HCT116 (cell line): ENCODE measurements at regions not wholly inside any gene's neighbourhood (a gene's known extent, or its start where the extent isn't known, plus 50 kb on each side); places are given as distances from the start of the nearest gene placed in this dataset.

Experiments used
- ATAC-seq: fragments of 200-7000 bp; cut with Tn5 transposase; 2 replicates; pipeline ENCODE4 v1.9.1; 2020; ENCODE audit warnings: mild to moderate bottlenecking, moderate library complexity
- BruUV-seq: library from RNA; stranded (reverse); fragments of 400-500 nt; replicated peaks from 2 replicates; lab custom pipeline; 2021; lab: Mats Ljungman, UMichigan
- CTCF ChIA-PET: fragments of 300-600 bp; sonication (Branson Sonifier 250); formaldehyde crosslinking; loops from one replicate; lab custom pipeline; 2021; ENCODE audit warnings: antibody characterized with exemption; lab: Charles Lee
- POLR2A ChIA-PET: fragments of 300-600, 350-600 bp; sonication (Branson Sonifier 250); formaldehyde crosslinking; loops from one replicate; lab custom pipeline; 2021; ENCODE audit warnings: antibody characterized with exemption; lab: Charles Lee
- RAD21 ChIA-PET, 2 experiments: fragments of 300-600 bp; sonication (Branson Sonifier 250); formaldehyde crosslinking; loops; one replicate each; lab custom pipeline; 2023; ENCODE audit warnings: low total read pairs in 2 of 2; ENCODE audit not compliant: uncharacterized antibody in 2 of 2, unreplicated experiment in 2 of 2, low non-redundant PET in 1 of 2; lab: Charles Lee
- DNase-seq: peaks from one replicate; pipeline ENCODE4 v3.0.0-alpha.2; 2010; ENCODE audit warnings: low read depth, low spot score
- H2AFZ ChIP-seq: fragments of 200-600 bp; shearing (Covaris generic), sonication (generic); 2 replicates; pipeline ENCODE4 v1.6.1; 2017; ENCODE audit warnings: low read depth, mixed run types, mixed read lengths, antibody characterized with exemption, low read length; ENCODE audit not compliant: poor library complexity, severe bottlenecking
- H3K27ac ChIP-seq: 2 replicates; pipeline ENCODE4 v1.5.1; 2012; ENCODE audit warnings: low read depth, low read length
- H3K27me3 ChIP-seq: fragments of 200-600 bp; sonication (generic); 2 replicates; pipeline ENCODE4 v1.6.1; 2016; ENCODE audit warnings: mixed run types, low read length, mixed read lengths; ENCODE audit not compliant: insufficient read depth
- H3K36me3 ChIP-seq, 2 experiments: fragments of 200-500 bp in 1 of 2; fragments of 200-600 bp in 1 of 2; sonication (Bioruptor generic) in 1 of 2; sonication (generic) in 1 of 2; 2 replicates each; pipeline versions ENCODE4 v1.5.1 to v1.6.1; 2014 to 2016; ENCODE audit warnings: low read length in 2 of 2, inconsistent platforms in 1 of 2, mixed read lengths in 1 of 2, mixed run types in 1 of 2; ENCODE audit not compliant: insufficient read depth in 2 of 2, control insufficient read depth in 1 of 2
- H3K4me1 ChIP-seq, 2 experiments: fragments of 200-600 bp in 1 of 2; sonication (generic) in 1 of 2; 2 replicates each; pipeline versions ENCODE4 v1.5.1 to v1.6.1; 2012 to 2017; ENCODE audit warnings: low read length in 2 of 2, inconsistent platforms in 1 of 2, mild to moderate bottlenecking in 1 of 2, mixed read lengths in 1 of 2, mixed run types in 1 of 2, moderate library complexity in 1 of 2; ENCODE audit not compliant: insufficient read depth in 2 of 2, control insufficient read depth in 1 of 2
- H3K4me2 ChIP-seq: fragments of 200-600 bp; sonication (generic); 2 replicates; pipeline ENCODE4 v1.6.1; 2017; ENCODE audit warnings: mixed run types, low read length, mixed read lengths
- H3K4me3 ChIP-seq, 2 experiments: fragments of 200-600 bp in 1 of 2; sonication (generic) in 1 of 2; replicated peaks in 1 of 2; 2 replicates each; pipeline ENCODE4 v1.5.1; 2011 to 2016; ENCODE audit warnings: low read length in 2 of 2, control low read depth in 1 of 2, low read depth in 1 of 2, mild to moderate bottlenecking in 1 of 2, mixed read lengths in 1 of 2, mixed run types in 1 of 2
- H3K79me2 ChIP-seq: fragments of 200-600 bp; sonication (generic); 2 replicates; pipeline ENCODE4 v1.6.1; 2017; ENCODE audit warnings: mild to moderate bottlenecking, mixed run types, low read length, moderate library complexity, mixed read lengths; ENCODE audit not compliant: insufficient read depth
- H3K9ac ChIP-seq: fragments of 200-600 bp; sonication (generic); 2 replicates; pipeline ENCODE4 v1.6.1; 2016; ENCODE audit warnings: low read length, mixed read lengths
- H3K9me2 ChIP-seq: fragments of 200-600 bp; sonication (generic), shearing (Covaris generic); 2 replicates; pipeline ENCODE4 v1.6.1; 2017; ENCODE audit warnings: mixed run types, mild to moderate bottlenecking, moderate library complexity; ENCODE audit not compliant: insufficient read depth
- H3K9me3 ChIP-seq, 2 experiments: fragments of 200-500 bp in 1 of 2; fragments of 200-600 bp in 1 of 2; sonication (Bioruptor generic) in 1 of 2; sonication (generic) in 1 of 2; 2 replicates each; pipeline ENCODE4 v1.6.1; 2014 to 2017; ENCODE audit warnings: low read length in 2 of 2, mixed read lengths in 2 of 2, inconsistent platforms in 1 of 2, low read depth in 1 of 2, mild to moderate bottlenecking in 1 of 2, mixed run types in 1 of 2, moderate library complexity in 1 of 2; ENCODE audit not compliant: control insufficient read depth in 1 of 2, insufficient read depth in 1 of 2
- H4K20me1 ChIP-seq: fragments of 200-600 bp; sonication (generic), shearing (Covaris generic); 2 replicates; pipeline ENCODE4 v1.6.1; 2017; ENCODE audit warnings: mixed run types, mild to moderate bottlenecking, moderate library complexity; ENCODE audit not compliant: insufficient read depth
- CEBPB ChIP-seq: IDR thresholded peaks from 2 replicates; pipeline ENCODE4 v1.6.1; 2012; ENCODE audit warnings: low read depth
- CTCF ChIP-seq, 3 experiments: fragments of 200-600 bp in 1 of 3; sonication (generic) in 1 of 3; IDR thresholded peaks in 2 of 3; conservative IDR thresholded peaks in 1 of 3; 2 replicates each; pipeline ENCODE4 v1.5.1; 2012 to 2017; ENCODE audit warnings: low read depth in 2 of 3, low read length in 2 of 3, antibody characterized with exemption in 1 of 3, borderline replicate concordance in 1 of 3, control low read depth in 1 of 3, mild to moderate bottlenecking in 1 of 3, mixed read lengths in 1 of 3, mixed run types in 1 of 3, moderate library complexity in 1 of 3; ENCODE audit not compliant: insufficient read depth in 1 of 3
- EZH2phosphoT487 ChIP-seq: fragments of 200-600 bp; IDR thresholded peaks from 2 replicates; pipeline ENCODE4 v1.6.1; 2018; ENCODE audit warnings: antibody characterized with exemption, borderline replicate concordance
- MAX ChIP-seq: IDR thresholded peaks from 2 replicates; pipeline ENCODE4 v1.6.1; 2012
- POLR2A ChIP-seq: IDR thresholded peaks from 2 replicates; pipeline ENCODE4 v1.7.0; 2011; ENCODE audit warnings: borderline replicate concordance; ENCODE audit not compliant: insufficient read depth, insufficient read length; ENCODE audit errors: extremely low read depth
- POLR2AphosphoS5 ChIP-seq: IDR thresholded peaks from 2 replicates; pipeline ENCODE4 v1.6.1; 2011; ENCODE audit warnings: mild to moderate bottlenecking, low read depth, low read length, moderate library complexity
- RAD21 ChIP-seq: IDR thresholded peaks from 2 replicates; pipeline ENCODE4 v1.6.1; 2012; ENCODE audit warnings: low read depth, mild to moderate bottlenecking
- SIN3A ChIP-seq: IDR thresholded peaks from 2 replicates; pipeline ENCODE4 v1.6.1; 2012; ENCODE audit warnings: low read depth
- SP1 ChIP-seq: IDR thresholded peaks from 2 replicates; pipeline ENCODE4 v1.6.1; 2012; ENCODE audit warnings: low read depth
- TCF7L2 ChIP-seq: IDR thresholded peaks from 2 replicates; pipeline ENCODE4 v1.7.0; 2011; ENCODE audit warnings: borderline replicate concordance, inconsistent platforms; ENCODE audit not compliant: insufficient read depth, insufficient read length; ENCODE audit errors: extremely low read depth
- YY1 ChIP-seq: IDR thresholded peaks from 2 replicates; pipeline ENCODE4 v1.6.1; 2011; ENCODE audit warnings: low read length, low read depth, moderate library complexity, mild to moderate bottlenecking; ENCODE audit not compliant: insufficient replicate concordance; ENCODE audit errors: extremely low read depth
- intact Hi-C: fragments of 100-400 bp; cut with micrococcal nuclease; formaldehyde crosslinking; loops from 2 replicates; pipeline ENCODE4 v1.10.0; 2022

GRCh38 chr5:52119768-52120167 is 667.9 kb upstream of the ITGA1 start:
- H3K36me3 ChIP-seq: no peaks in the 10 kb centered on the region
- ATAC-seq: no peak
- no peaks in the 10 kb centered on the region for H3K9me3 ChIP-seq
- RAD21 ChIA-PET: no interaction called here
- no peaks in the 10 kb centered on the region for H3K79me2 ChIP-seq
- H3K27ac ChIP-seq: no peak overlapping the region
- intact Hi-C loops: loop anchor here (10.0 kb wide), 1 partner anchor 1165 kb away; no protein-coding TSS in a partner anchor
- no peak overlapping the region for H3K4me3 ChIP-seq
- no peak for TF ChIP-seq SP1
- TF ChIP-seq SIN3A: no peak
- no peak for TF ChIP-seq POLR2A
- no peak for TF ChIP-seq EZH2phosphoT487
- no peak for TF ChIP-seq POLR2AphosphoS5
- no peak for TF ChIP-seq YY1
- TF ChIP-seq MAX: no peak
- 0 out of 2 replicates have a peak, but pooled peaks have one; percentile 5 for TF ChIP-seq RAD21
- TF ChIP-seq CEBPB: no peak
- TF ChIP-seq CTCF (IDR thresholded peaks at IDR 0.05 in 2 of 3, conservative IDR thresholded peaks at IDR 0.05 in 1 of 3; ENCODE audit: borderline replicate concordance in 1 of 3, insufficient read depth in 1 of 3, low read depth in 2 of 3, low read length in 2 of 3): peak in 2 of 3 experiments; percentile 29 to 42; a peak in 2 of 6 replicates
- TF ChIP-seq TCF7L2: no peak
- TF ChIP-seq, all 23 proteins: peak for 2
- no TSS peak for BruUV-seq
- Histone ChIP-seq H2AFZ (no peak overlapping the region), H4K20me1 (no peaks in the 10 kb centered on the region), H3K4me1 (no peaks in the 10 kb centered on the region), H3K9me2 (no peaks in the 10 kb centered on the region), H3K9ac (no peak overlapping the region), H3K27me3 (no peaks in the 10 kb centered on the region), H3K4me2 (no peak overlapping the region)
- no peak for DNase-seq
- ChIA-PET POLR2A (no interaction called here), CTCF (no interaction called here)
